GM21390 (cell line): ENCODE measurements at regions not wholly inside any gene's neighbourhood (a gene's known extent, or its start where the extent isn't known, plus 50 kb on each side); places are given as distances from the start of the nearest gene placed in this dataset.

Source experiments
- ATAC-seq: cut with Tn5 transposase; IDR thresholded peaks from one replicate; pipeline ENCODE4 v1.9.1; 2021; ENCODE audit not compliant: unreplicated experiment

DNA sequence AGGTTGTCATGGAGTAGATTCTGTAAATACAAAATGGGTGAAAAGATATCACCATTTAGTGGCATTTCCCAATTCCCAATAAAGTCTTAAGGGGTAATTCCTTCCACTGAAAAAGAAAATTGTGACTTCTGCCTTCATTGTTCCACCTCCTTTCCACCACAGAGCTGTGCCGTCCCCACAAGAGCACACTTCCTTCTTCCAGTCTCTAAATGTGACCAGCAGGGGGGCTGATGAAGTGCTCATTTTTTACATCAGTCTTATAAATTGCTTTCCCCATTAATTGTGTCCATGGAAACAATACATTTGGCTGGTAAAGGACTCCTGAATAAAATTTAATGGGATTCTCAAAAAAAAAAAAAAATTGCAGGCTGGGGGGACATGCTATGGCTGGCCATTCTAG is 260.8 kb upstream of the PSMD7 start:
- ATAC-seq = no peak

GRCh38 chr16:74034862-74035261 is 261.8 kb upstream of the PSMD7 start:
- no peak for ATAC-seq

DNA sequence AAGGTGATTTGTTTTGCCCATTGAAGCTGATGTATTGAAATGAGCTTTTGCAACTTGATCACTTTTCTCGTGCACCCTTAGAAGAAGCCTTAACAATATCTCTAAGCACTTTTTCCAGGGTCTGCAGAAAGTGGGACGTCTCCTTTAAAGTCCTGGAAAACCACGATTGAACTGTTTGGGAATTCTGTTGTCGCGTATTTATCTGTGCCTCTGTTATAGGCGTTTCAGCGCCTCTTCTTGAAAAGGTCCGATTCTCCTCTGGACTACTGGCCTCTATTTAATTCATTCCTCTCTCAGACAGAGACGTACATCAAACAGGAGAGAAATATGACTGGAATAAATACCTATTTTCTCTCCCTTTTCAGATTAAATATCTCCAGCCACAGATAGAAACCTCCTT is 262.4 kb upstream of the PSMD7 start:
- ATAC-seq = no peak

DNA sequence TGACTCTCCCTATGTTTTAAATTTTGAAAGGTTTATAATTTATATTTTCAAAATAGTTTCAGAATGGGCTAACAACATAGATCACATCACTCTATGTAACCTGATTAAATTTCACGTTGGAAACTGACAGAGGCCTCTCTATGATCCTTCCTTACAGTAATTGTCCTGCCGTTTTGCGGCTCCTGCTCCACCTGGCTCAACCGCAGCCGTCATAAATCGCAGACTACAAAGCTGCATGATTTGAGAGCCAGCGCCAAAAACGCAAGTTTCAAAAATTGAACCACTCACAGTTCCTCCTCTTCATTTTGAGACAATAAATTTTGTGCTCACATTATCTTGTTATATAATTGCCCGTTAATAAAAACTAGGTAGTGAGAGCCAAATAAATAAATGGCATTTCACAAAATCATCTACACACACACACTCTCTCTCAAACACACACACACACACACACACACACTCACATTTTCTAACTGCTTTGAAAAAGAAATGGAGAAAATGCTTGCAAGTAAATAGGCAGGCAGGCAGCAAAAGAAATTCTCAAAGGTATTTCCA is 263.1 kb upstream of the PSMD7 start:
- ATAC-seq = no peak

GRCh38 chr16:74031551-74031950 is 265.1 kb upstream of the PSMD7 start:
- ATAC-seq = no peak

DNA sequence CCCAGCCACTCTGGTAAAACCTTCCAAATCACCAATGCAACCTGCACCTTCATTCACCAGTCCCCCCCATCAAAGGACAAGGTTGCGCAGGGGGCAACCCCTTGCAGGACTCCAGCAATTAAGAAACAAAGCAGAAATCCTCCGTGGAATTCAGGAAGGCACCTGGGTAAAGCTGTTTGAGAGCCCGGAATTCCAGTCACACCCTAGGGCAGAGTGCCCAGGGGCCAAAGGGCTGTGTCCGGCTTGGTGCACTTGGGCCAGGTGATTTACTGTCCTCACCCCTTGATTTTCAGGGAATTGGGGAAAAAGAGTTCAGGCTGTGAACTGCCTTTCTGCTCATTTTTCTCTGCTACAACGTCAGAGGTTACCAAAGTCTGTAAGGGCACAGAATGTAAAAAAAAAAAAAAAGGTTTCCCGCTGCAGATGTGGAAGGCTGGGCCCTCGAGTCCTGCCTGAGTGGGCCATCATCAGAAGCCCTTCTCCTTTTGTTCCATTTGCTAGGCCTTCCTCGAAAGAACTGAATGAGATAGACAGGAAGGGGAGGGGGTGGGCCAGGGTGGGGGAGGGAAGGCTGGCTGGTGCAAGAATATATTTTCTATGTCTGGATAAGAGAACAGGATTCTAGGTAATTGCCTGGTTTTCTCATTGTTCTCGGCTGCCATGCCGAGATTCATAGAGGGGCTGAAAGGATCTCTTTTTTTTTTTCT is 266.5 kb upstream of the PSMD7 start:
- ATAC-seq = no peak

DNA sequence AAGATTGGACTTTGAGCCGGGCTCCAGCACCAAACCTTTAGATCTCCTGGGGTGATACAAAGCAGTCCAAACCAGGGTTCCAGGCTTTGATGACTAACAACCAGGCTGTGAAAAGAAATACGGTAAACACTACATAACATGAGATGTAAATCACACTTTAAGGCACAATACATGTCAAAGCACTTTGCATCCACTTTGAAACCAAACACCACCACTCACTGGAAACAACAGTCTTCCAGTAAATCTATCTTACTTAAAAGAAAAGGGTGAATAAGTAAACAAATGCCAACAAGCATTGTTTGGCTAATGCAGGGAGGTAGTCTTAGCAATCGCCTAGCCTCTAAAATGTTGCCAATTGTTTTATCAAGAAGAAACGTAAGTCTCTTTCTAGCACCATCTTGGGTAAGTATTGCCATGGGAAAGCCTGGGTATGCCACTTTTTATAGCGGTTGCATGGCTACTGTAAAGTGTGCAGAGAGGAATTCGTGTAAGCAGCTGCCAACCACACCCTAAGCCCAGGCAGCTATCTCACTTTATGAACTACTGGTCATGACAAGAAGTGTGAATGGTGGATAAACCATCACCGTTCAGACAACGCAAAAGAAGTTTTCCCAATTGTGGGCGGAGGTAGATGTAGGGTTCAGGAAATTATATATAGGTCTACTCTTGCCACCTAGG is 267.4 kb upstream of the PSMD7 start:
- no peak for ATAC-seq

DNA sequence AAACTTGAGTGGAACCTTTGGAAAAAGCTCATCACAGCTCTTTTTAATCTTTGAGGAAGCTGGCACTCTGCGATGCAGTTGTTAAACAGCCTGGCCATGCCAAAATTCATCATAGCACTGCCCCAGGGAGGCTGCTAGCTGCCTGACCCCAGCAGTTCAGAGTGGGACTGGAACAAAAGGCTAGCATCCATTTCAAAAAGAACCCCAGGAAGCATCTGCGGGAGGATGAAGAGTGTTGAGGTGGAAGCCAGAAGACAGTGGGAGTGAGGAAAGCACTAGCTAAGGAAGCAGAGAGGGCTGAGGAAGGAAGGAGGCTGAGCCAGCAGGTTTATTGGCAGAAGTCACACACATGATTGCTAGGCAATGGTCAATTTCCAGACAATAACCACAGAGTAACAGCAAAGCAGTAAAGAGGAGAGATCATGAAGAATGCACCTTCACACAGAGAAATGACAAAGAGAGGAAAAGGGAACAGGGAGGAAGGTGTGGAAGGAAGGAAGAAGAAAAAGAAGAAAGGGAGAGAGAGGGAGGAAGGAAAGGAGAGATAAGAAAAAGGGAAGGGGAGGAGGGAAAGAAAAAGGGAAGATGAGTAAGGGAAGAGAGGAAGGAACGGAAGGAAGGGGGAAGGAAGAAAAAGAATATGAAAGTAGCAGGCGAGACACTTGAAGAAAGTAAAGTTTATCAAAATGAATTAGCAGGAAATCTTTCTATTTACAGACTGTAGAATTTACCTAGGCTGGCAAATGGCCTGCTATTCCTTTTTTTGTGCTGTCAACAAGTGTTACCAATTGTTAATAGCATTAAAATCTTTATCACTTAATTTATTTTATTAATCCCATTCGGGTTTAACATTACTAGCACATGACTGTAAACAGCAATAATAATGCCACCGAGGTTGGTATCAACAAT is 270.0 kb upstream of the PSMD7 start:
- no peak for ATAC-seq

- ATAC-seq = no peak
Measured at GRCh38 chr16:74024953-74025352, 271.7 kb upstream of the PSMD7 start.

- ATAC-seq = no peak
Measured at GRCh38 chr16:74020095-74020670, 276.4 kb upstream of the PSMD7 start.

DNA sequence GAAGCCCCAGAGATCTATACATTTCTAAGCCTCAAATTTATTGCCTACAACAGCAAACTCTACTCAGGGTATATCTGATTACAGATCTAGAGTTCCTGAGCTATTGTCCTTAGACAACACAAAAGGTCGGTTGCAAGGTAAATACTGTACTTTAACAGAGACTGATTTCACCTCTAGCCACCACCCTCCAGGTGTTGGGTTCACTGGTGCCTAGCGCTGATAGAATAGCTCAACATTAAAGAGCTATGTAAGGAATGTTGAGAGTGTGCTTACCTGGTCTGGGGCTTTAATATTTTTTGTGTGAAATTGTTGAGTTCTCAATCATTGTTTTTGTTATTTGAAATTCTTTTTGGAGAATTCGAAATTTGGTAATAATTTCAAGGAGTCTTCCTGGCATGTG is 277.0 kb upstream of the PSMD7 start:
- no peak for ATAC-seq

DNA sequence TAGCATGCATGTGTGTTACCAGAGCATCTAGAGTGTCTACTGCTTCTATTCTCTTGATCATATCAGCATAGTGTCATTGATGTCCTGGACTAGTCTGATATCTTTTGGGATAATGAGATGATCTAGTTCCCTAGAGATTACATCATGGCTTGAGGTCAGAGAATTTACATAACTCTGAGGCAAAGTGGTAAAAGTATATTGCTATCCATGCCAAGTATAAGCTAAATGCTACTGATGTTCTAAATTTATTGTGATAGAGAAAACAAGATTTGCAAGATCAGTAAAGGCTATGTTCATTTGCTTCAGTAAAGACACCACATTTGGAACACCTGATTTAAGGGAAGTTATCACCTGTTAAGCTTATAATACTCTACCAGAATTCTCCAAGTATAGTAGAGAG is 280.7 kb upstream of the PSMD7 start:
- no peak for ATAC-seq

- ATAC-seq = no peak
Measured at GRCh38 chr16:73998707-73999106, 297.9 kb upstream of the PSMD7 start.

DNA sequence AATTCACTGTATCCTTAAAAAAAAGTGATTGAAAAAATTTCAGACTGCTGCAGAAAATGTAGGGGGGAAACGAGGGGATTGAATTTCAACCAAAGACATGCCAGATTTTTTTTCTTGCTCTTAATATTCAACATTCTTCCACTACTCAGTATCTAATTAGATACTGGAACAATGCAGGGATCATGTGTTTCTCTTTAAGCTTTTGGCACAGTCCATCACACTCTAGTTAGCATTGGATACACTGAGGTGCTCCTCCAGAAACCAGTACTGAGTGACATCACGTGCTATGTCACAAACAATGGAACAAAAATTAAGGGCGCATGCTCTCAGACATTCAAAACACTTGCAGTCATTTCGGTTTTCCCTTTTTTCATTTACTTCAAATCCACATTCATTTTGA is 298.6 kb upstream of the PSMD7 start:
- ATAC-seq = no peak

GRCh38 chr16:73997340-73997711 is 299.3 kb upstream of the PSMD7 start:
- ATAC-seq = no peak

DNA sequence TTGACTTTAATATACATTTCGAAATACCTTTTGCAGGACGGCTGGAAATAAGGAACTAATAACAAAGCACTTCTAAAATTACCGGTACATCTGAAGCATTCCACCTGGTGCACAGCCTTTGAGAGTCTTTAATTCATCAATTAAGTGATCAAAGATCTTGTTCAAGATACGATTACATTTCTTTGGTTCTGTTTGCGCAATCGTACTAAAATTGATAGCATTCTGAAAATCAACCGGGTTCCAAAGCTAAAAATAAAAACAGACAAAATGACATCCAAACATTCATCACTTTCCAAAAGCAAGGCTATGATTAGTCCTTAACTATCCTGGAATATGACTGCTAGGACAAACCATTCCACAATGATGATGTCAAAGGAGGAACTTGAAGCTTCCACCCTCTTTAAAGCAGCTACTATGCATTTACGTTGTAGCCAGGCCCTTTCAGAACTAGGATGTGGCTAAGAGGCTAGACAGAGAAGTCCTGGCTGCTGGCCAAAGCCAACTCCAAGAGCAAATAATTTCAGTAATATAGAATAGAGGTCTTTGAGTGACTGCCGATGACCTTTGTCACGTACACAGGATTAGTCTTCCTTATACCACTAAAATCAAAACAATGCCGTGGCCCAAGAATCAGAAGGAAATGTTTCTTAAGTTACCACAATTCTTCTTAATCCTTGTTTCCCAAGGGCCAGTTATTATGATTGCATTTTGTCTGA is 299.8 kb upstream of the PSMD7 start:
- ATAC-seq = no peak

DNA sequence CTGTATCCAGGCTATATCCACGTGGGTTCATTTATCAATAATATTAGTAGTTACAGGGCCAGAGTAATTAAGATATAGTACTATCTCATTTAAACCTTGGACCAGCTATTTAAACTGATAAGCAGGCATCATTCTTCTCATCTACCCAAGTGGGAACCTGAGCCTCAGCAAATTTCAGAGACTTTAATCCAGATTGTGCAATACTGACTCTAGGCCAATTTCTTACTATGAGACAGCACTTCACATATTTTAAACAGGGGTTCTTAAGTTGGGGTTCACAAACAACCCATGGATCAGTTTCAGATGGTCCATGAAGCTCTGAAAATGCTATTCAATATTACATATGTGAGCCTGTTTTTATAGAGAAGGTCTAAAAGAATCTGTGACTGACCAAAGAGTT is 302.7 kb upstream of the PSMD7 start:
- ATAC-seq = no peak

DNA sequence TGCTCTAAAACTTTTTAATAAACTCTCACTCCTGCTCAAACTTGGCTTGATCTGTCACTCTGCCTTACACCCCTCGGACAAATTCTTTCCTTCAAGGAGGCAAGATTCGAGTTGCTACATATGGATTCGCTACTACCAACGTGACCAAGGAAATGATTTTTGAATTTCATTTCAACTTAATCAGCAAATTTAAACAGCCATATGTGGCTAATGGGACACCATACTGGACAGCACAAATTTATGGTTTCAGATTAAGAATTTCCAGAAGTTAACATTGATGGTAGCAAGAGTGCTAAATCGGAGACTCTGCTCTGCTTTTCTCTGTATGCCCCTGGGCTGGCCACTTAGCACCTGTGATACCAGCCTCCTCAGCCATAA is 318.2 kb upstream of the PSMD7 start:
- ATAC-seq = no peak

DNA sequence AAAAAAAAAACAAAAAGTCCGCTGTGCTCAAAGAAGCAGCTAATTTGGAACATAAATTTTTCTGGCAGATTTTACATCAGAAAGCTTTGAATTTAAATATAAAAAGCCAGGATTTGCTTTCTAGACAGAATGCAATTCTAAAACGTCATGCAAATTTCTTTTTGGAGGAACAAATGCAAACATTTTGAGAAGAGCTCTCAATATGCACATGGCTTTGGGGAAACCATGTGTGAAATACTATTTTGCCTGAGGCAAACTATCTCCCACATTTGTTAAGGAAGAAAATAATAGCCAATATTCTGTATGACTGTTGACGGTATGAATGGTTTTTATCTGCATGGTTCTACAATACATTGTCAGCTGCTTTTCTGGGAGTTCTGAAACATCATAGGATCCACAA is 320.0 kb upstream of the PSMD7 start:
- no peak for ATAC-seq

GRCh38 chr16:73973174-73973573 is 323.4 kb upstream of the PSMD7 start:
- no peak for ATAC-seq

DNA sequence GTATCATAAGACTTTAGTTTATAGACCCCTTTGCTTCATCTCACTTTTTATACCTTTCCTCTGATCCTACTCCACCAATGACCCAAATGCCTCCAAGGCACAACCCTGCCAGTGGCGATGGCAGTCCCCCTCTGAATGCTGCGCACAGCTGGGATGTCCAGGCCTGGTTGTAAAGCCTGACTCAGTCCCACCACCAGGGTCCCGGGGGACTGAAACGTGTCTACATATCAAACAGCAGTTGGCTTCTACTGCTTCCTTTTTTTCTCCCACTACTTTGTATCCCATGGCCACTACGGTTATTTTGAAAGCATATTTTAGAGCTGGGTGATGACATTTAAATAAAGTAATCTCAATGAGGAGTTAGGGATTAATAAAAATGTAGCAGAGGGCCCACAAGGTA is 329.8 kb upstream of the PSMD7 start:
- no peak for ATAC-seq
